Mesenchymal stem cell (in vitro differentiated cells and primary cell): ENCODE measurements at regions not wholly inside any gene's neighbourhood (a gene's known extent, or its start where the extent isn't known, plus 50 kb on each side); places are given as distances from the start of the nearest gene placed in this dataset.

Experiments
- DNase-seq: peaks from one replicate; pipeline ENCODE4 v3.0.0-alpha.2; 2013
- H2AFZ ChIP-seq: one replicate; pipeline ENCODE4 v1.6.1; 2013; ENCODE audit warnings: low read depth, mild to moderate bottlenecking, control low read depth, inconsistent platforms, low read length, moderate library complexity
- H2AK5ac ChIP-seq: 2 replicates; pipeline ENCODE4 v1.6.1; 2013; ENCODE audit warnings: low read length, moderate library complexity, mild to moderate bottlenecking, inconsistent platforms; ENCODE audit not compliant: severe bottlenecking
- H2BK120ac ChIP-seq: one replicate; pipeline ENCODE4 v1.6.1; 2013; ENCODE audit warnings: low read depth, mild to moderate bottlenecking, inconsistent platforms, low read length, moderate library complexity
- H2BK12ac ChIP-seq, 2 experiments: one replicate each; pipeline ENCODE4 v1.6.1; 2013; ENCODE audit warnings: inconsistent platforms in 2 of 2, low read length in 2 of 2, mild to moderate bottlenecking in 2 of 2, moderate library complexity in 2 of 2, control low read depth in 1 of 2
- H2BK15ac ChIP-seq: one replicate; pipeline ENCODE4 v1.6.1; 2013; ENCODE audit warnings: mild to moderate bottlenecking, low read depth, inconsistent platforms; ENCODE audit not compliant: poor library complexity, severe bottlenecking
- H2BK5ac ChIP-seq: 2 replicates; pipeline ENCODE4 v1.6.1; 2013; ENCODE audit warnings: low read depth, mild to moderate bottlenecking, low read length, control low read depth, inconsistent platforms; ENCODE audit not compliant: poor library complexity, severe bottlenecking
- H3K14ac ChIP-seq, 2 experiments: one replicate each; pipeline ENCODE4 v1.6.1; 2013; ENCODE audit warnings: inconsistent platforms in 2 of 2, low read length in 2 of 2, control low read depth in 1 of 2, mild to moderate bottlenecking in 1 of 2, moderate library complexity in 1 of 2
- H3K18ac ChIP-seq, 2 experiments: one replicate each; pipeline ENCODE4 v1.6.1; 2013; ENCODE audit warnings: inconsistent platforms in 2 of 2, low read length in 2 of 2, control low read depth in 1 of 2, low read depth in 1 of 2, mild to moderate bottlenecking in 1 of 2
- H3K23ac ChIP-seq, 2 experiments: one replicate each; pipeline ENCODE4 v1.6.1; 2013; ENCODE audit warnings: inconsistent platforms in 2 of 2, low read length in 2 of 2, mild to moderate bottlenecking in 2 of 2, moderate library complexity in 2 of 2, control low read depth in 1 of 2
- H3K27ac ChIP-seq: 2 replicates; pipeline ENCODE4 v1.5.1; 2013; ENCODE audit warnings: mild to moderate bottlenecking, moderate library complexity, low read length, control low read depth, inconsistent platforms; ENCODE audit not compliant: poor library complexity, severe bottlenecking
- H3K27me3 ChIP-seq, 2 experiments: 2 replicates each; pipeline versions ENCODE4 v1.6.1 to v1.7.0; 2013; ENCODE audit warnings: low read length in 2 of 2, mild to moderate bottlenecking in 2 of 2, moderate library complexity in 2 of 2, control low read depth in 1 of 2, inconsistent platforms in 1 of 2; ENCODE audit not compliant: control insufficient read depth in 1 of 2, insufficient read depth in 1 of 2
- H3K36me3 ChIP-seq, 2 experiments: 2 replicates each; pipeline versions ENCODE4 v1.6.1 to v1.7.0; 2013; ENCODE audit warnings: low read length in 2 of 2, control low read depth in 1 of 2, inconsistent platforms in 1 of 2, low read depth in 1 of 2, mild to moderate bottlenecking in 1 of 2; ENCODE audit not compliant: insufficient read depth in 2 of 2, control insufficient read depth in 1 of 2
- H3K4ac ChIP-seq, 2 experiments: one replicate each; pipeline ENCODE4 v1.6.1; 2013; ENCODE audit warnings: inconsistent platforms in 2 of 2, low read length in 2 of 2, mild to moderate bottlenecking in 2 of 2, moderate library complexity in 2 of 2, control low read depth in 1 of 2, low read depth in 1 of 2
- H3K4me1 ChIP-seq: 2 replicates; pipeline ENCODE4 v1.6.1; 2013; ENCODE audit warnings: low read depth, low read length, control low read depth; ENCODE audit not compliant: control insufficient read depth, insufficient read depth
- H3K4me2 ChIP-seq: 2 replicates; pipeline ENCODE4 v1.6.1; 2013; ENCODE audit warnings: low read length, mild to moderate bottlenecking, inconsistent platforms; ENCODE audit not compliant: poor library complexity, severe bottlenecking
- H3K4me3 ChIP-seq, 2 experiments: 2 replicates each; pipeline versions ENCODE4 v1.5.1 to v1.7.0; 2013; ENCODE audit warnings: low read length in 2 of 2, mild to moderate bottlenecking in 2 of 2, control low read depth in 1 of 2, low read depth in 1 of 2; ENCODE audit not compliant: insufficient read depth in 1 of 2
- H3K79me1 ChIP-seq: replicated peaks from 2 replicates; pipeline ENCODE4 v1.6.1; 2013; ENCODE audit warnings: mild to moderate bottlenecking, control low read depth, low read length, inconsistent platforms; ENCODE audit not compliant: poor library complexity, severe bottlenecking
- H3K9ac ChIP-seq: 2 replicates; pipeline ENCODE4 v1.7.0; 2013; ENCODE audit warnings: mild to moderate bottlenecking, low read length, moderate library complexity
- H3K9me3 ChIP-seq: 2 replicates; pipeline ENCODE4 v1.7.0; 2013; ENCODE audit warnings: mild to moderate bottlenecking, low read length; ENCODE audit not compliant: control insufficient read depth
- H4K8ac ChIP-seq: one replicate; pipeline ENCODE4 v1.6.1; 2013; ENCODE audit warnings: inconsistent platforms, mild to moderate bottlenecking, low read length, moderate library complexity
- H4K91ac ChIP-seq: one replicate; pipeline ENCODE4 v1.6.1; 2013; ENCODE audit warnings: mild to moderate bottlenecking, low read length, inconsistent platforms
- WGBS: methylation state at CpG from one replicate; pipeline ENCODE4 v1.1.7; 2013; ENCODE audit warnings: mixed read lengths; 5-methylcytosine and 5-hydroxymethylcytosine counted together

DNA sequence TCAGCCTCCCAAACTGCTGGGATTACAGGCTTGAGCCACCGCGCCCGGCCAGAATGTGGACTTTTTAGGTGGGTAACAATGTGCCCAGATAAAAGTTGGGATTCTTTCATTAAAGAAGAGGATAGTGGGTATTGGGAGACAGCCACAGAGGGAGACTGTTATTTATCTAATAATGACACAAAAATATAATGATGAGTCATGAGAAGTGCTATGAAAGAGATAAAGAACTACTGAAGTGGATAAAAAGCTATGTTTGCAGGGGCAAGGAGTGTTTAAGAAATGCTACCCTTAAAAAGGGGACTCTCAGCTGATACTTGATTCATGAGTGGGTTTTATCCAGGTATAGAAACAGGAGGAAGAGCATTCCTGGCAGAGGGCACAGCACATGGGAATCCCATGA lies 143.6 kb upstream of the ERCC6L2 start:
- H2BK5ac ChIP-seq: no peak overlapping the region
- no peak overlapping the region for H2AFZ ChIP-seq
- 81% methylated on average over 3 of the region's 3 CpGs for WGBS
- no peak overlapping the region for H3K9ac ChIP-seq
- H3K4me1 ChIP-seq: no peaks in the 10 kb centered on the region
- H3K36me3 ChIP-seq: no peaks in the 10 kb centered on the region
- no peak overlapping the region for H4K8ac ChIP-seq
- no peak overlapping the region for H3K4me2 ChIP-seq
- no peak overlapping the region for H2BK15ac ChIP-seq
- no peak overlapping the region for H3K14ac ChIP-seq
- H3K79me1 ChIP-seq: no peaks in the 10 kb centered on the region
- H3K18ac ChIP-seq: no peak overlapping the region
- no peak overlapping the region for H3K23ac ChIP-seq
- no peak overlapping the region for H3K4ac ChIP-seq
- no peak overlapping the region for H2AK5ac ChIP-seq
- no peak overlapping the region for H3K27ac ChIP-seq
- H3K4me3 ChIP-seq: no peak overlapping the region
- H2BK12ac ChIP-seq: no peak overlapping the region
- no peaks in the 10 kb centered on the region for H3K9me3 ChIP-seq
- H2BK120ac ChIP-seq: no peak overlapping the region
- H4K91ac ChIP-seq: no peak overlapping the region
- no peak for DNase-seq
- H3K27me3 ChIP-seq: peaks cover 7 to 15% of the 10 kb centered on the region in 2 experiments

DNA sequence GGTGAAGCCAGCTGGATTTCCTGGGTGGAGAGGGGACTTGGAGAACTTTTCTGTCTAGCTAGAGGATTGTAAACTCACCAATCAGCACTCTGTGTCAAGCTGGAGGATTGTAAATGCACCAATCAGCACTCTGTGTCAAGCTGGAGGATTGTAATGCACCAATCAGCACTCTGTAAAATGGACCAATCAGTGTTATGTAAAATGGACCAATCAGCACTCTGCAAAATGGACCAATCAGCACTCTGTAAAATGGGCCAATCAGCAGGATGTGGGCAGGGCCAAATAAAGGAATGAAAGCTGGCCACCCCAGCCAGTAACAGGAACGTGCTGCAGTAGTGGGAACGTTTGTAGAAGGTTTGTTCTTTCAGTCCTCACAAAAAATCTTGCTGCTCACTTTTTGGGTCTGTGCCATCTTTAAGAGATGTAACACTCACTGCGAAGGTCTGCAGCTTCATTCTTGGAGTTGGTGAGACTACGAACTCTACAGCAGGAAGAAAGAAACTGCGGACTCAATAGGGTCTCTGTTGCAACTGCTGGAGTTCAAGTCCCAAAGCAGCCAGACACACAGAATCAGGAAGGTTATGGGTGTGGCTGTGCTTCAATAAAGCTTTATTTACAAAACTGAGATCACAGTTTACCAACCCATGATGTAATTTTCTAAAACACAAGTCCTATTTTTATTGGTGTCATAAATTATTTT lies 145.7 kb upstream of the ERCC6L2 start:
- Histone ChIP-seq H2BK5ac (no peak overlapping the region), H3K23ac (no peak overlapping the region), H3K4me2 (no peak overlapping the region), H4K91ac (no peak overlapping the region), H2BK15ac (no peak overlapping the region), H3K18ac (no peak overlapping the region), H3K9ac (no peak overlapping the region), H3K4me3 (no peak overlapping the region), H3K14ac (no peak overlapping the region), H3K27ac (no peak overlapping the region), H2BK12ac (no peak overlapping the region), H3K27me3 (peaks cover under 1 to 22% of the 10 kb centered on the region in 2 experiments), H3K4ac (no peak overlapping the region), H4K8ac (no peak overlapping the region), H3K9me3 (no peaks in the 10 kb centered on the region), H2BK120ac (no peak overlapping the region), H3K79me1 (no peaks in the 10 kb centered on the region), H3K4me1 (no peaks in the 10 kb centered on the region), H2AFZ (no peak overlapping the region), H3K36me3 (no peaks in the 10 kb centered on the region), H2AK5ac (no peak overlapping the region)
- DNase-seq: no peak
- 95% methylated on average over 5 of the region's 5 CpGs for WGBS

DNA sequence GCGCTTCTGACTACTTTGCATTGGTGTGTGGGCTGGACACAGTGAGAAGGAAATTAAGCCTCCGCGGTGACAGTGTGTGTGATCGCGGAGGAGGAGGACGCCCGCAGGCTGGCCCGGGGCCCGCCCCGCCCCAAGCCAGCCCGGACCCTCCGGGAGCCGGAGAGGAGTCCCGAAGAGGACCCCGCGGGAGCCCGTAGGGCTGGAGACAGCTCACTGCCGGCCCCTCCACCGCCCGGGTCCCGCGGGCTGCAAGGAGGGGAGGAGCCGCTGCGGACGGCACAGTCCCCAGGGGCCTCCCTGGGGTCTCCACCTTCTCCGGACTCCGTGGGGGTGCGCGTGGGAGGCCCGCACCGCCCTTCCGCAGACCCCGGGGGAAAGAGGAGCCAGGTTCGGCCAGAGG lies 146.4 kb upstream of the ERCC6L2 start:
- Histone ChIP-seq H2BK120ac (no peak overlapping the region), H3K9me3 (no peaks in the 10 kb centered on the region), H3K18ac (no peak overlapping the region), H4K8ac (no peak overlapping the region), H2AFZ (no peak overlapping the region), H2BK12ac (no peak overlapping the region), H3K27me3 (peaks cover 0 to 24% of the 10 kb centered on the region in 2 experiments), H3K36me3 (no peaks in the 10 kb centered on the region), H3K27ac (no peak overlapping the region), H3K23ac (no peak overlapping the region), H2BK15ac (no peak overlapping the region), H3K9ac (no peak overlapping the region), H3K79me1 (no peaks in the 10 kb centered on the region), H4K91ac (no peak overlapping the region), H3K14ac (no peak overlapping the region), H2AK5ac (no peak overlapping the region), H3K4me1 (no peaks in the 10 kb centered on the region), H2BK5ac (no peak overlapping the region), H3K4ac (no peak overlapping the region), H3K4me2 (no peak overlapping the region), H3K4me3 (no peak overlapping the region)
- 96% methylated on average over 34 of the region's 34 CpGs for WGBS
- no peak for DNase-seq

DNA sequence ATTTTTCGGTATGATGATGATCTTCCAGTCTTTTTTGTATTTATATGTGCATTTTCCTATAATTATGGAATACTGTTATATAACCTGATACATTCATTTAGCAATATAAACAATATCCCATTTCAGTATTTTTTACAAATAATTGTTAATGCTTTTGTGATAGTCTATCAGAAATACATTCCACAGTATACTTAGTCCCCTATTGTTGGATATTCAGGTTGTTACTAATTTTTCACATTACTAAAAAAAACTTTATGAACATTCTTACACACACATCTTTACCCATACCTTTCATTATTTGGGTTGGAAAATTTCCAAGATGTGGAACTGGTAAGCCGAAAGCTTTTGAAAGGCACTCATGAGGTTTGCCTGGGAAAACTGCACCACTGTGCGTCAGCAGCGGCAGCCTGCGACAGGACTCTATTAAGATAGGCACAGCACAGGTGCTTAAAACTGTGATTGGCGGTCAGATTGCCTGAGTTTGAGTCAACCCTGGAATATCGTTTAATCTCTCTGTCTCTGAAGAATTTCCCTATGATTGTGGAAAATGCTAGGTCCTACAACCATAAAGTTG lies 147.5 kb upstream of the ERCC6L2 start:
- 96% methylated on average over 6 of the region's 7 CpGs for WGBS
- Histone ChIP-seq H2BK5ac (no peak overlapping the region), H2BK120ac (no peak overlapping the region), H3K23ac (no peak overlapping the region), H2BK15ac (no peak overlapping the region), H3K4me1 (no peaks in the 10 kb centered on the region), H3K36me3 (no peaks in the 10 kb centered on the region), H3K4ac (no peak overlapping the region), H3K4me3 (no peak overlapping the region), H2AK5ac (no peak overlapping the region), H4K8ac (no peak overlapping the region), H4K91ac (no peak overlapping the region), H3K18ac (no peak overlapping the region), H3K27me3 (peaks cover 0 to 27% of the 10 kb centered on the region in 2 experiments), H3K9ac (no peak overlapping the region), H2AFZ (no peak overlapping the region), H3K9me3 (no peaks in the 10 kb centered on the region), H3K14ac (no peak overlapping the region), H3K4me2 (no peak overlapping the region), H2BK12ac (no peak overlapping the region), H3K27ac (no peak overlapping the region), H3K79me1 (no peaks in the 10 kb centered on the region)
- no peak for DNase-seq
